Esophagus muscularis mucosa (tissue), 3 donors: ENCODE measurements at regions not wholly inside any gene's neighbourhood (a gene's known extent, or its start where the extent isn't known, plus 50 kb on each side); places are given as distances from the start of the nearest gene placed in this dataset.

Experiments used
- POLR2A ChIP-seq: fragments of 450-650 bp; IDR thresholded peaks from one replicate; pipeline ENCODE4 v1.6.1; 2017; ENCODE audit warnings: antibody characterized with exemption, moderate library complexity, mild to moderate bottlenecking, low read depth
- POLR2AphosphoS5 ChIP-seq, 2 donors: sonication (generic); formaldehyde crosslinking; IDR thresholded peaks; one replicate each; pipeline ENCODE4 v1.6.1; 2017; ENCODE audit warnings: antibody characterized with exemption in 2 of 2
- TF ChIP-seq, protein P1 (sequence below), 3 experiments: fragments of 200-600 bp in 2 of 3; fragments of 450-650 bp in 1 of 3; sonication (generic) in 2 of 3; IDR thresholded peaks; one replicate each; pipeline ENCODE4 v1.5.1; 2017 to 2019; ENCODE audit warnings: antibody characterized with exemption in 3 of 3, mild to moderate bottlenecking in 2 of 3, moderate library complexity in 1 of 3

DNA sequence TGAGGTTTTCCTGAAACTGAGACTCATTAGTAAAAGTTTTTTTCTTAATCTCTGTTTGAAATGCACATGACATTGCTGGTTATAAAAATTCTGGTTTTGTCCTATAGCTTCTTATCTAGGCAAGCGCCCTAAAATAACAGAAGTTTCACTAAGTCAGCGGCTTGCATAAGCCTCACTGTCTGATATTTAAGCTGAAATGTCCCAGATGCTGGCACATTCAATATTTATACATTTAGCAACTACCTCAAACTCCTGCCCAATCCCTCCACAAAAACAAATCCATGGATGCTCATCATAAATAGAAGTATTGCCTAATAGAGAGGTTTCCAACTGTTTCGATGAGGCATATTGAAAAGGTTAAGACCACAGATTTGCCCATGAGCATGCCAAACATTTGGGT lies 83.1 kb upstream of the EGR2 start:
- TF ChIP-seq POLR2AphosphoS5 (IDR thresholded peaks at IDR 0.05) (no peak), POLR2A (no peak)
- TF ChIP-seq, protein P1, sequence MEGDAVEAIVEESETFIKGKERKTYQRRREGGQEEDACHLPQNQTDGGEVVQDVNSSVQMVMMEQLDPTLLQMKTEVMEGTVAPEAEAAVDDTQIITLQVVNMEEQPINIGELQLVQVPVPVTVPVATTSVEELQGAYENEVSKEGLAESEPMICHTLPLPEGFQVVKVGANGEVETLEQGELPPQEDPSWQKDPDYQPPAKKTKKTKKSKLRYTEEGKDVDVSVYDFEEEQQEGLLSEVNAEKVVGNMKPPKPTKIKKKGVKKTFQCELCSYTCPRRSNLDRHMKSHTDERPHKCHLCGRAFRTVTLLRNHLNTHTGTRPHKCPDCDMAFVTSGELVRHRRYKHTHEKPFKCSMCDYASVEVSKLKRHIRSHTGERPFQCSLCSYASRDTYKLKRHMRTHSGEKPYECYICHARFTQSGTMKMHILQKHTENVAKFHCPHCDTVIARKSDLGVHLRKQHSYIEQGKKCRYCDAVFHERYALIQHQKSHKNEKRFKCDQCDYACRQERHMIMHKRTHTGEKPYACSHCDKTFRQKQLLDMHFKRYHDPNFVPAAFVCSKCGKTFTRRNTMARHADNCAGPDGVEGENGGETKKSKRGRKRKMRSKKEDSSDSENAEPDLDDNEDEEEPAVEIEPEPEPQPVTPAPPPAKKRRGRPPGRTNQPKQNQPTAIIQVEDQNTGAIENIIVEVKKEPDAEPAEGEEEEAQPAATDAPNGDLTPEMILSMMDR (IDR thresholded peaks at IDR 0.05) = no peak
